ENCODE measurements at regions not wholly inside any gene's neighbourhood (a gene's known extent, or its start where the extent isn't known, plus 50 kb on each side); places are given as distances from the start of the nearest gene placed in this dataset.
"Not testable (repeated sequence)": the region's sequence is repeated elsewhere in the genome, so short reads cannot be mapped to it uniquely, and the experiment has no call there.

GRCh38 chr5:24998641-24999040 lies 353.9 kb upstream of the CDH10 start:
- no peak for TF ChIP-seq GATA1 (IDR thresholded peaks at IDR 0.05; ENCODE audit: low read depth, low read length)
- no peak for TF ChIP-seq POLR2A (IDR thresholded peaks at IDR 0.05; ENCODE audit: low read length)
- no peak for DNase-seq

GRCh38 chr5:24986326-24986725 lies 341.5 kb upstream of the CDH10 start:
- TF ChIP-seq POLR2A (IDR thresholded peaks at IDR 0.05; ENCODE audit: low read length): no peak
- no peak for TF ChIP-seq GATA1 (IDR thresholded peaks at IDR 0.05; ENCODE audit: low read depth, low read length)
- no peak for DNase-seq

GRCh38 chr5:24978552-24978951 lies 333.8 kb upstream of the CDH10 start:
- not testable (repeated sequence) for DNase-seq

- TF ChIP-seq GATA1 (IDR thresholded peaks at IDR 0.05; ENCODE audit: low read depth, low read length) (no peak), POLR2A (IDR thresholded peaks at IDR 0.05; ENCODE audit: low read length) (no peak)
- DNase-seq: no peak
Measured at GRCh38 chr5:24963611-24964010, 318.8 kb upstream of the CDH10 start.

GRCh38 chr5:24923400-24923799 lies 278.6 kb upstream of the CDH10 start:
- TF ChIP-seq GATA1 (IDR thresholded peaks at IDR 0.05; ENCODE audit: low read depth, low read length) (no peak), POLR2A (IDR thresholded peaks at IDR 0.05; ENCODE audit: low read length) (no peak)
- no peak for DNase-seq

- no peak for TF ChIP-seq POLR2A (IDR thresholded peaks at IDR 0.05; ENCODE audit: low read length)
- TF ChIP-seq GATA1 (IDR thresholded peaks at IDR 0.05; ENCODE audit: low read depth, low read length): no peak
- DNase-seq: no peak
Measured at GRCh38 chr5:24918676-24919075, 273.9 kb upstream of the CDH10 start.

- TF ChIP-seq GATA1 (IDR thresholded peaks at IDR 0.05; ENCODE audit: low read depth, low read length) (no peak), POLR2A (IDR thresholded peaks at IDR 0.05; ENCODE audit: low read length) (no peak)
- DNase-seq: no peak
Measured at GRCh38 chr5:24916863-24917262, 272.1 kb upstream of the CDH10 start.

- TF ChIP-seq GATA1 (IDR thresholded peaks at IDR 0.05; ENCODE audit: low read depth, low read length): no peak
- TF ChIP-seq POLR2A (IDR thresholded peaks at IDR 0.05; ENCODE audit: low read length): no peak
- no peak for DNase-seq
Measured at GRCh38 chr5:24909210-24909609, 264.4 kb upstream of the CDH10 start.

GRCh38 chr5:24906689-24907088 lies 261.9 kb upstream of the CDH10 start:
- DNase-seq: no peak
- TF ChIP-seq POLR2A (IDR thresholded peaks at IDR 0.05; ENCODE audit: low read length) (no peak), GATA1 (IDR thresholded peaks at IDR 0.05; ENCODE audit: low read depth, low read length) (no peak)

- DNase-seq: no peak
Measured at GRCh38 chr5:24904981-24905517, 260.3 kb upstream of the CDH10 start.

GRCh38 chr5:24899180-24899579 lies 254.4 kb upstream of the CDH10 start:
- no peak for DNase-seq
- TF ChIP-seq GATA1 (IDR thresholded peaks at IDR 0.05; ENCODE audit: low read depth, low read length) (no peak), POLR2A (IDR thresholded peaks at IDR 0.05; ENCODE audit: low read length) (no peak)

More at GRCh38 chr5:24904981-24905517, 260.3 kb upstream of the CDH10 start:
- TF ChIP-seq POLR2A (IDR thresholded peaks at IDR 0.05; ENCODE audit: low read length): no peak
- no peak for TF ChIP-seq GATA1 (IDR thresholded peaks at IDR 0.05; ENCODE audit: low read depth, low read length)

- DNase-seq: no peak
- no peak for TF ChIP-seq GATA1 (IDR thresholded peaks at IDR 0.05; ENCODE audit: low read depth, low read length)
- no peak for TF ChIP-seq POLR2A (IDR thresholded peaks at IDR 0.05; ENCODE audit: low read length)
Measured at GRCh38 chr5:24864244-24864643, 219.5 kb upstream of the CDH10 start.

GRCh38 chr5:24862117-24862516 lies 217.3 kb upstream of the CDH10 start:
- DNase-seq: no peak
- no peak for TF ChIP-seq GATA1 (IDR thresholded peaks at IDR 0.05; ENCODE audit: low read depth, low read length)
- TF ChIP-seq POLR2A (IDR thresholded peaks at IDR 0.05; ENCODE audit: low read length): no peak

GRCh38 chr5:24855485-24855884 lies 210.7 kb upstream of the CDH10 start:
- TF ChIP-seq POLR2A (IDR thresholded peaks at IDR 0.05; ENCODE audit: low read length) (no peak), GATA1 (IDR thresholded peaks at IDR 0.05; ENCODE audit: low read depth, low read length) (no peak)

GRCh38 chr5:24854850-24855249 lies 210.1 kb upstream of the CDH10 start:
- TF ChIP-seq POLR2A (IDR thresholded peaks at IDR 0.05; ENCODE audit: low read length): no peak
- TF ChIP-seq GATA1 (IDR thresholded peaks at IDR 0.05; ENCODE audit: low read depth, low read length): no peak
- DNase-seq: no peak

More at GRCh38 chr5:24855485-24855884, 210.7 kb upstream of the CDH10 start:
- DNase-seq: no peak

GRCh38 chr5:24854350-24854749 lies 209.6 kb upstream of the CDH10 start:
- no peak for DNase-seq
- TF ChIP-seq GATA1 (IDR thresholded peaks at IDR 0.05; ENCODE audit: low read depth, low read length) (no peak), POLR2A (IDR thresholded peaks at IDR 0.05; ENCODE audit: low read length) (no peak)

Measured in erythroblast (primary cell).